Activated B cell treated with CpG ODN at 0.5 μM for 24 hours (primary cell): ENCODE measurements at regions not wholly inside any gene's neighbourhood (a gene's known extent, or its start where the extent isn't known, plus 50 kb on each side); places are given as distances from the start of the nearest gene placed in this dataset.
A peak's percentile ranks its signal among the peaks of the same experiment; 100 is the strongest.
"Not testable (repeated sequence)": the region's sequence is repeated elsewhere in the genome, so short reads cannot be mapped to it uniquely, and the experiment has no call there.

ENCODE experiments used
- ATAC-seq: fragments of 200-7000 bp; cut with Tn5 transposase; one replicate; pipeline ENCODE4 v1.10.0; 2021; ENCODE audit warnings: low read depth, mild to moderate bottlenecking, moderate library complexity
- CTCF ChIA-PET: fragments of 350-600 bp; sonication (Branson Sonifier 250); formaldehyde crosslinking; loops from one replicate; lab custom pipeline; 2021; ENCODE audit warnings: antibody characterized with exemption; lab: Charles Lee
- POLR2A ChIA-PET: fragments of 350-600 bp; sonication (Branson Sonifier 250); formaldehyde crosslinking; loops from one replicate; lab custom pipeline; 2021; ENCODE audit warnings: antibody characterized with exemption; lab: Charles Lee
- DNase-seq: peaks from one replicate; pipeline ENCODE4 v3.0.0; 2022
- H3K27ac Mint-ChIP-seq: one replicate; pipeline ENCODE4 v1.8.0; 2020; ENCODE audit warnings: mixed read lengths
- H3K27me3 Mint-ChIP-seq: one replicate; pipeline ENCODE4 v1.8.0; 2021; ENCODE audit warnings: mixed read lengths
- H3K36me3 Mint-ChIP-seq: one replicate; pipeline ENCODE4 v1.8.0; 2021; ENCODE audit warnings: low read depth, mixed read lengths
- H3K4me1 Mint-ChIP-seq: one replicate; pipeline ENCODE4 v1.8.0; 2021; ENCODE audit warnings: mixed read lengths
- H3K4me3 Mint-ChIP-seq: one replicate; pipeline ENCODE4 v1.8.0; 2020; ENCODE audit warnings: mild to moderate bottlenecking, mixed read lengths
- H3K9me3 Mint-ChIP-seq: one replicate; pipeline ENCODE4 v1.8.0; 2020; ENCODE audit warnings: mixed read lengths
- CTCF ChIP-seq: fragments of 200-600 bp; IDR thresholded peaks from one replicate; pipeline ENCODE4 v1.8.0; 2022; ENCODE audit warnings: antibody characterized with exemption, mild to moderate bottlenecking
- intact Hi-C: fragments of 100-400 bp; cut with micrococcal nuclease; formaldehyde crosslinking; loops from one replicate; pipeline ENCODE4 v1.15.1; 2024

DNA sequence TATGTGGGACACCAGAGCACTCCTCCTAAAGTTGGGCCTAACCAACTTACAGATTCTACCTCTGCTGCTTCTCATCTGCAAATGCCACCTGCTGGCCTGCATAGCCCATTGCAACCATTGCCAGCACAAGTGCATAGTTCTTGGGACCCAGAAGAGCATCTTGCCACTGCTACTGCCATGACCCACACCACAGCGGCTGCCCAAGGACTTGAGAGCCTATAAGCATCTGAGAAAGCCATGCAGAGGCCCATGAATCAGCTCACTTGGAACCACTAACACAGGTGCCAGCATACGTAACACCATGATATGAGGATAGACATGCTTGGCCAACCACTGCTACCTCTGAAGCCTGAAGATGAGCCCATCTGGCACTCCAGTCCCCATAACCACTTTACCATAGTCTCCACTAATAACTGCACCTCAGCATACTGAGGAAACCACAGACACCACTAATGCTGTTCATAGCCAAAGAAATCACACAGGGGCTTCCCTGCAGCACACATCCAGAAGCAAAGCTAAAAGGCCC lies 258.1 kb upstream of the AGTR2 start:
- peak; percentile 77 for ATAC-seq
- Mint-ChIP-seq H3K4me3 (no peak overlapping the region), H3K9me3 (no peaks in the 10 kb centered on the region), H3K27ac (no peak overlapping the region), H3K36me3 (no peaks in the 10 kb centered on the region), H3K4me1 (peaks cover 10% of the 10 kb centered on the region), H3K27me3 (peaks cover 2% of the 10 kb centered on the region)
- ChIA-PET CTCF (no interaction called here), POLR2A (no interaction called here)
- no peak for TF ChIP-seq CTCF
- intact Hi-C loops: loop anchor here (2.0 kb wide), 1 partner anchor 26 kb away; no protein-coding TSS in a partner anchor
- no peak for DNase-seq

DNA sequence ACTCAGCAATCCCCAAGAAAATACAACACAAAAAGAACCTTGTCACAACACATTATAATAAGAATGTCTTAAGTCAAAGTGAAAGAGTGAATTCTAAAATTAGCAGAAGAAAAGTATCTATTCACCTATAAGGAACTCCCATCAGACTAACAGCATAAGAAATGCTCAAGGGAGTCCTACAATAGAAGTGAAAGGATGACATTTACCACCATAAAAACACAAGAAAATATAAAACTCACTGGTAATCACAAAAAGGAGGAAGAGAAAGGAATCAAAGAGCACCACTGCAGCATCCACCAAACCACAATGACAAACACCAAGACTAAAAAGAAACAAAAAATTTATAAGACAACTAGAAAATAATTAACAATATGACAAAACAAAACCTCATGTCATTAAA lies 257.0 kb upstream of the AGTR2 start:
- DNase-seq (no peak), ATAC-seq (no peak)
- peaks cover under 1% of the 10 kb centered on the region for H3K27me3 Mint-ChIP-seq
- intact Hi-C loops: loop anchor here (2.0 kb wide), 1 partner anchor 25 kb away; no protein-coding TSS in a partner anchor
- ChIA-PET CTCF (no interaction called here), POLR2A (no interaction called here)
- H3K9me3 Mint-ChIP-seq: no peaks in the 10 kb centered on the region
- TF ChIP-seq CTCF: no peak
- H3K4me1 Mint-ChIP-seq: peaks cover 10% of the 10 kb centered on the region
- no peaks in the 10 kb centered on the region for H3K36me3 Mint-ChIP-seq
- no peak overlapping the region for H3K27ac Mint-ChIP-seq
- H3K4me3 Mint-ChIP-seq: no peak overlapping the region

GRCh38 chrX:115915625-115916024 lies 254.9 kb upstream of the AGTR2 start:
- intact Hi-C loops, ATAC-seq, H3K4me1 Mint-ChIP-seq: not testable (repeated sequence)

GRCh38 chrX:115929480-115929879 lies 241.1 kb upstream of the AGTR2 start:
- ATAC-seq: no peak
- no peak for TF ChIP-seq CTCF
- H3K4me1 Mint-ChIP-seq: no peaks in the 10 kb centered on the region
- DNase-seq: no peak
- ChIA-PET POLR2A (no interaction called here), CTCF (no interaction called here)
- H3K27ac Mint-ChIP-seq: no peak overlapping the region
- H3K36me3 Mint-ChIP-seq: no peaks in the 10 kb centered on the region
- peaks cover 7% of the 10 kb centered on the region for H3K9me3 Mint-ChIP-seq
- H3K27me3 Mint-ChIP-seq: no peaks in the 10 kb centered on the region
- intact Hi-C loops: no loop called here
- no peak overlapping the region for H3K4me3 Mint-ChIP-seq

More at GRCh38 chrX:115915625-115916024, 254.9 kb upstream of the AGTR2 start:
- CTCF ChIA-PET, POLR2A ChIA-PET, H3K9me3 Mint-ChIP-seq, H3K4me3 Mint-ChIP-seq, H3K27me3 Mint-ChIP-seq, DNase-seq, H3K27ac Mint-ChIP-seq, H3K36me3 Mint-ChIP-seq: not testable (repeated sequence)

GRCh38 chrX:115936008-115936407 lies 234.5 kb upstream of the AGTR2 start:
- DNase-seq (no peak), ATAC-seq (no peak)
- ChIA-PET POLR2A (no interaction called here), CTCF (no interaction called here)
- no peaks in the 10 kb centered on the region for H3K27me3 Mint-ChIP-seq
- intact Hi-C loops: no loop called here
- H3K9me3 Mint-ChIP-seq: no peaks in the 10 kb centered on the region
- peaks cover 20% of the 10 kb centered on the region for H3K4me1 Mint-ChIP-seq
- TF ChIP-seq CTCF: no peak
- no peak overlapping the region for H3K27ac Mint-ChIP-seq
- no peak overlapping the region for H3K4me3 Mint-ChIP-seq
- no peaks in the 10 kb centered on the region for H3K36me3 Mint-ChIP-seq

GRCh38 chrX:115939070-115939469 lies 231.5 kb upstream of the AGTR2 start:
- H3K27ac Mint-ChIP-seq: no peak overlapping the region
- no peak for DNase-seq
- ChIA-PET POLR2A (no interaction called here), CTCF (no interaction called here)
- peak overlapping the region; percentile 58 for H3K4me3 Mint-ChIP-seq
- ATAC-seq: peak; percentile 28
- intact Hi-C loops: loop anchor here (2.0 kb wide), 1 partner anchor 26 kb away; no protein-coding TSS in a partner anchor
- peaks cover 20% of the 10 kb centered on the region for H3K4me1 Mint-ChIP-seq
- no peaks in the 10 kb centered on the region for H3K36me3 Mint-ChIP-seq
- no peak for TF ChIP-seq CTCF
- H3K27me3 Mint-ChIP-seq: no peaks in the 10 kb centered on the region
- no peaks in the 10 kb centered on the region for H3K9me3 Mint-ChIP-seq
